HG03520 (cell line): ENCODE measurements at regions not wholly inside any gene's neighbourhood (a gene's known extent, or its start where the extent isn't known, plus 50 kb on each side); places are given as distances from the start of the nearest gene placed in this dataset.
"Not testable (repeated sequence)": the region's sequence is repeated elsewhere in the genome, so short reads cannot be mapped to it uniquely, and the experiment has no call there.

Experiments
- ATAC-seq: cut with Tn5 transposase; IDR thresholded peaks from one replicate; pipeline ENCODE4 v1.9.1; 2021; ENCODE audit warnings: mild to moderate bottlenecking, moderate library complexity; ENCODE audit not compliant: unreplicated experiment

GRCh38 chr6:77089776-77090175 is 373.5 kb downstream of the HTR1B start:
- no peak for ATAC-seq

- ATAC-seq: not testable (repeated sequence)
Observed at GRCh38 chr6:77087794-77088318, 375.4 kb downstream of the HTR1B start.

DNA sequence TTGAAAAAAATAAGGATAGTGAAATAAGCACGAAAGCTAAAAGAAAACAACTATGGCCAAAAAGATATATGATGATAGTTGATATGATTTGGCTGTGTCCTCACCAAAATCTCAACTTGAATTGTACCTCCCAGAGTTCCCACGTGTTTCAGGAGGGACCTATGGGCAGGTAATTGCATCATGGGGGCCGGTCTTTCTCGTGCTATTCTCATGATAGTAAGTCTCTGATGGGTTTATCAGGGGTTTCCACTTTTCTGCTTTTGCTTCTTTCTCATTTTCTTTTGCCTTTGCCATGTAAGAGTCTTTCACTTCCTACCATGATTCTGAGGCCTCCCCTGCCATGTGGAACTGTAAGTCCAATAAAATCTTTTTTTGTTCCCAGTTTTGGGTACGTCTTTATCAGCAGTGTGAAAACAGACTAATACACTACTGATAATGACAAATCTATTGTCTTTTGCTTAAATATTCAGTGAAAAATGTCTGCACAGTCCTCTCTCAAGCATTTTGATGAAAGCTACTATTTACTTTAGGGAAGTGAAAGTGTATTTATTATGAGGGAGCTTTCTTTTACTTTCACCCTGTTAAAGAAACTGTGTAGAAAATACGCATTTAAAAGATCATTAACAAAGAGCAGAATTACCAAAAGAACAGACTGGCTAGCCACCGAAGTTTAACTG is 389.1 kb downstream of the HTR1B start:
- no peak for ATAC-seq

- no peak for ATAC-seq
Observed at GRCh38 chr6:77073410-77073760, 389.9 kb downstream of the HTR1B start.

GRCh38 chr6:77072694-77073409 is 390.4 kb downstream of the HTR1B start:
- no peak for ATAC-seq

DNA sequence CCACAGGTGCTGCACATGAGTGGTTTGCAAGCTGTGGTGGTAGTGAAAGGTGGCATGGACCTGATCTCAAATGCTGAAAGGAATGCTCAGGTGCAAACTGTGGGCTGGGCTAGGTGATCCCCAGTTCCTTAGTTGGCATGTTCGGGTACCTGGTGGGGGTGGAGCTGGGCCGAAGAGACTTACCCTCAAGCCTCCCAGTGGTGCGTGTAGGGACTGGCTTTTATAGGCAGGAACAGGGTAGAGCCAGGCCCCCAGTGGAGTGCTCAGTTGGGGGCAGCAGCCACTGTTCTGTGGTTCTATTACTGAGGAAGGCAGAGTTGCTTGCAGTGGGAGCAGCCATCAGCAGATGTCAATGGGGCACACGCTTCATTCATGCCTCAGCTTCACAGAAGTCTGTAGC is 399.8 kb downstream of the HTR1B start:
- ATAC-seq: no peak

DNA sequence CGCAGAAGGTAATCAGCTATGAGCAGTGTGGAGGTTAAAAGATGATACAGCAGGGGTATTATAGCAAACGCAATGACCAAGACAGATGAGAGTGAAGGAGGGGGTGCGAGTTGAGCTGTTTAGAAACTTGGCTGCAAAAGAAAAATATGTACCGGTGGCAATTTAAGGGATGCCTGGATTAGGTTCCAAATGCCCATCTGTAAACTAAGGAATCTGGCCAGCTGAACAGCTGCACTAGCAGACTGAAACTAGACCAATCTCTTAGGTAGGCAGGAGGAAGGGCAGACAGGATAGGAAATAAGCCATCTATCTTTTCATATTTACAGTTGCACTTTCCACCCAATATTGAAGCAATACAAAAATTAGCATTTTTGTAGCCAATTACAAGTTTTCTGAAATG is 407.6 kb downstream of the HTR1B start:
- ATAC-seq: no peak

- ATAC-seq: no peak
Observed at GRCh38 chr6:77040568-77041195, 422.6 kb downstream of the HTR1B start.

GRCh38 chr6:77038807-77039206 is 424.5 kb downstream of the HTR1B start:
- no peak for ATAC-seq

- no peak for ATAC-seq
Observed at GRCh38 chr6:77037439-77037838, 425.9 kb downstream of the HTR1B start.

- no peak for ATAC-seq
Observed at GRCh38 chr6:77036400-77036799, 426.9 kb downstream of the HTR1B start.

GRCh38 chr6:77034161-77034560 is 429.1 kb downstream of the HTR1B start:
- ATAC-seq: no peak

- no peak for ATAC-seq
Observed at GRCh38 chr6:77030929-77031674, 432.2 kb downstream of the HTR1B start.

DNA sequence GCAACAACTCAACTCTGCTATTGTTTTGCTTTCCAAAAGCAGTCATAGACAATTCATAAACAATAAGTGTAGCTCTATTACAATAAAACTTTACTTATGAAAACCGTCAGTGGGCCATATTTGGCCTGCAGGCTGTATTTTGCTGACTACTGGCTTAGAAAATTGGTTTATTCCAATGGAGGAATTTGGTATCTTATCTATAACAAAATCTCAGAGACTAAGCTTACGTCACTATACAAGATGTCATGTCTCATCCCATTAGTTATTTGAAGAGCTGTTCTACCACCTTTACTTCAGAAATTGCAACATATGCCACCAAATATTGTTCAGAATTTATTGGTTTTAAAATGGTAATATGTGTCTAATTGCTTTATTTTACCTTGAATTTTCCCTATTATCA is 436.9 kb downstream of the HTR1B start:
- no peak for ATAC-seq

GRCh38 chr6:77025736-77026223 is 437.5 kb downstream of the HTR1B start:
- ATAC-seq: no peak

GRCh38 chr6:77021778-77022177 is 441.5 kb downstream of the HTR1B start:
- ATAC-seq: no peak

GRCh38 chr6:77021232-77021631 is 442.1 kb downstream of the HTR1B start:
- ATAC-seq: no peak

- no peak for ATAC-seq
Observed at GRCh38 chr6:77019081-77019480, 444.2 kb downstream of the HTR1B start.

- ATAC-seq: no peak
Observed at GRCh38 chr6:77017537-77017936, 445.8 kb downstream of the HTR1B start.

- ATAC-seq: no peak
Observed at GRCh38 chr6:77015350-77015749, 447.9 kb downstream of the HTR1B start.

- ATAC-seq: no peak
Observed at GRCh38 chr6:77011929-77012545, 451.3 kb downstream of the HTR1B start.
